HuH-7 (cell line): ENCODE measurements at regions not wholly inside any gene's neighbourhood (a gene's known extent, or its start where the extent isn't known, plus 50 kb on each side); places are given as distances from the start of the nearest gene placed in this dataset.

Experiments used
- DNase-seq: peaks from one replicate; pipeline ENCODE4 v3.0.0; 2011; ENCODE audit warnings: low spot score

- DNase-seq, result no peak
Observed at GRCh38 chr10:118175148-118175547, 128.4 kb upstream of the RAB11FIP2 start.

GRCh38 chr10:118173296-118173695 is 126.6 kb upstream of the RAB11FIP2 start:
- no peak for DNase-seq

DNA sequence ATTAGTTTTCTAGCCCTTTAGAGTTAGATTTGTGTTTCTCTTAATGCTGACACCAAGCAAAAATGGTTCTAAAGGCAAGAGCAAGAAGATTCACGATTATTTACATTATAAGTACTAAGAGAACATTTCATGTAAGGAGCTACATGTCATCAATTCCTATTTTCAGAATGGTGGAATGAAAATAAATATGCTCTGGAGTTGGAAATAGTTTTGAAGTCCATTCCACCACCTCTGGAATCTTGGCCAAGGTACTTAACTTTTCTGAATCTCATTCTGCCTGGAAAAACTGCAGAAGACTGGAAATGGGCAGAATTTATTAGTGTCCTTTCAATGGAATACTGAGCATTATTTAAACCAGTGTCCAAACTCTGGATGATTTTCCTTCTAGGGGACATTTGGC is 125.1 kb upstream of the RAB11FIP2 start:
- no peak for DNase-seq

DNA sequence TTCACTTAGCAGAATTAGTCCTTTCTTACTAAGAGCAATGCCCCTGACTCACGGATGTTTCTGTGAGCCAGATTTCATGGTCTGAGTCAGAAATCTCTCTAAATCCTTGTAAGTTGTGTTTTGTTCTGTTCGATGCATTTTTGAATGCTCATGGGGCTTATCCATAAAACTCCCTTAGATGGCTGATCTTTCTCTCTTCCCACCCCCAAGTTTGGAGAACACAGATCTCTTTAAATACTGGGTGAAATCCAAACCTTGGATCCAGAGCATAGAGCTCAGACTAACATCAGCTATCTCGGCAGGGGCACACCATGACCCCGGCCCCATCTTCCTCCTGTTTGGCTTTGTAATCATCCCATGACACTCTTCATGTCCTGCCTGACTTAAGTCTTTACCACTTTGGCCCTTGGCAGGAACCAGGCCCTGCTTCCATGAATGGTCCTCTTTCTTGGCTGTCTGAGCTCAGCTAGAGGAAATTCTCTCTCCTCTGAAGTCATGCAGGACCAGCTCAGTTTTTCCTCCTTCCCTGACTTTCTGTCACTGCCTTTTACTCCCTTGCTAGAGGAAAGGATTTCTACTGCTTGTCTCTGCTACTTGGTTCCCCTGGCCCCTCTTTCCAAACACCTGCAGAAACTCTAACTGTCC is 120.4 kb upstream of the RAB11FIP2 start:
- no peak for DNase-seq

- no peak for DNase-seq
Observed at GRCh38 chr10:118163217-118163616, 116.5 kb upstream of the RAB11FIP2 start.

DNA sequence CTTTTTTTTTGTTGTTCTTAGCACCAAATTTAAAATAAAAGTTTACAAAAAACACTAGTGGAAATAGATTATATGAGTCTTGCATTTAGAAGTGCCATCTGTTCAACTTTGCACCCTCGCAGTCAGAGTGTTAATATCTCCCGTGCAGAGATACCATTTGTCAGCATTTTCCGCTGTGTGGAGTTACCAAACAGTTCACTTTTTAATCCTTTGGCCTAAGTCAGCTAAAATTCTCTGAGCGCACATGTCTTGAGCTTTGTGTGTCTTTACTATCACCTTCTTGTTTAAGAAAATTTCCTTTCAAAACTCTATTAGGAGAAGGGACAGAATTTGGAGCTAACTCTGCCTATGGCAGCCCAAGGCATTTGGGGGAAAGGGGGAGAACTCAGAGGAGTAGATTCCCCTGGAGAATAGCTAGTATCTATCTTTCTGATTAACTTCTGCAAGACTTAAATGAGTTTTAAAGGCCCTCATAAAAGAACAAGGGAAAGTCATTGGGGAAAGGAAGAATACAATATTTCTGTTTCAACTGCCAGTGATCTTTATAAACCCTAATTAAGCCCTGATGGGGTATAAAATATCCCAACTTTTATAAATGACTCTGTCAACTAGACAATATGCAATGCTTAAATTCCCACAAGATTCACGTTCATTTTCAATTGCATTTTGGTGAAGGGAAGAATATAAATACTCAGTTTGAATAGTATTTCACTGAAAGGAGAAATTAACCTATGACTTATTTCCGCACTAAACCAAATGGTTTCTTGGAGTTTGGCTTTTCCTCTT is 114.9 kb upstream of the RAB11FIP2 start:
- DNase-seq, result no peak

DNA sequence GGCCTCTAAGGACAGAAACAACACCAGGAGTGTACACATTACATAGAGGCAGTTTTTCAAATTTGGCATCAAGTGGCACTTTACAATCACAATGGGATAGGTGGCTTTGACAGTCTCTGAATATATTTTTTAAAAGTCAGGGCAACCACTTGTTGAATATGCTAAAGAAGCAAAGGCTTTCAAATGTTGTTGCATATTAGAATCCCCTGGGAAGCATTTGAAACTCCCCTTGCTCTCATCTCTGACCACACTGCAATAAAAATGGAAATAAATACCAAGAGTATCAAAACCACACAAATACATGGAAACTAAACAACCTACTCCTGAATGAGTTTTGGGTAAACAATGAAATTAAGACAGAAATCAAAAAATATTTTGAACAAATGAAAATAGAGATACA is 106.5 kb upstream of the RAB11FIP2 start:
- DNase-seq, result no peak

- peak; percentile 16 for DNase-seq
Observed at GRCh38 chr10:118151461-118151860, 104.7 kb upstream of the RAB11FIP2 start.

GRCh38 chr10:118148247-118148646 is 101.5 kb upstream of the RAB11FIP2 start:
- no peak for DNase-seq

GRCh38 chr10:118145256-118145655 is 98.5 kb upstream of the RAB11FIP2 start:
- no peak for DNase-seq

DNA sequence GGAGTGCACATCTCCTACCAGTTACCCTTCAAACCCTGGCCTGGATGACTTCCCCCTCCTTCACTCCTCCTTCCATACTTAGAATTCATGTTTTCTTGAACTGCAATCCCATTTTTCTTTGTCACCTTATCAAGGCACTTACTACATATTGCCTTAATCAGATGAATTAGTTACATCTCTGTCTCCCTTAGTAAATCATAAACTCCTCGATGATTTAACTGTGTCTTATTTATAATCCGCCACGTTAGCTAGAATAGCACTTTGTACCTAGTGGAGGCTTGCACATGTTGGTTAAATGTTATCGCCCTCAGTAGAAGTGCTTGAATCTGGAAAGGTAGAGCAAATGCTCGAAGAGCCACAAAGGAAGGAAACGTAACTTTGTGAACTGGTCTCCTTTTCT is 94.7 kb upstream of the RAB11FIP2 start:
- no peak for DNase-seq

- DNase-seq, result no peak
Observed at GRCh38 chr10:118139321-118139720, 92.6 kb upstream of the RAB11FIP2 start.

DNA sequence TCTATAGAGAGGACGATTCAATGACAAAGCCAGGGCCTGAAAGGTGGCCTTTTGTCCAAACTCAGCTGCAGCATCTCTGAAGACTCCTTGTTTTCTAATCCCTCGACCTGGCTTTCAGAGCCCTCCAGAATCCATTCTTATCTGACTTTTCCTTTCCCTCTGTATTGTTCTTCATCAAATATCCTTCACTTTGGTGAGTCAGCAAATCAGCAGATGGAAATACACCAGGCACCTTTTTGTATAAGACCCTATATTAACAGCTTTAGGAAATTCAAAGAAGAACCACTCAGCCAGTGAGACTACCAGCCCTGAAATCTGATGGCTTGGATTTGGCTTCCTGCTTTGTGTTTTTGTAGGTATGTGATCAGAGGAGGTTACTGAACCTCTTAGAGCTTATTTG is 81.9 kb upstream of the RAB11FIP2 start:
- DNase-seq, result no peak

DNA sequence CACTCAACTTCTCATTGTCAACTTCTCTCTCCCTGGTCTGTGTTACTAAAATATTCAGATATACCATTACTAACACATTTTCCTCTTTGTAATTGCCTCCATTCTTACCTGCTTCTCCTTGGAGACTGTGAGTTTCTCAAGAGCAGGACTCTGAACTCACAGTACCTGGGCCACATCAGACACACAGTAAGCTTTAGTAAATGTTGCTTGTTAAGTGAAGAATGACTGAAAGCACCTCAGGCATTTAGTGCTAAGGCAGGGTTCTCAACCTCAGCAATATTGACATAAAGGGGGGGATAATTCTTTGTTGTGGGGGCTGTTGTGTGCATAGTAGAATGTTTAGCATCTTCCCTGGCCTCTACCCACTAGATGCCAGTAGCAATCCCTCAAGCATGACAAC is 72.0 kb upstream of the RAB11FIP2 start:
- no peak for DNase-seq

DNA sequence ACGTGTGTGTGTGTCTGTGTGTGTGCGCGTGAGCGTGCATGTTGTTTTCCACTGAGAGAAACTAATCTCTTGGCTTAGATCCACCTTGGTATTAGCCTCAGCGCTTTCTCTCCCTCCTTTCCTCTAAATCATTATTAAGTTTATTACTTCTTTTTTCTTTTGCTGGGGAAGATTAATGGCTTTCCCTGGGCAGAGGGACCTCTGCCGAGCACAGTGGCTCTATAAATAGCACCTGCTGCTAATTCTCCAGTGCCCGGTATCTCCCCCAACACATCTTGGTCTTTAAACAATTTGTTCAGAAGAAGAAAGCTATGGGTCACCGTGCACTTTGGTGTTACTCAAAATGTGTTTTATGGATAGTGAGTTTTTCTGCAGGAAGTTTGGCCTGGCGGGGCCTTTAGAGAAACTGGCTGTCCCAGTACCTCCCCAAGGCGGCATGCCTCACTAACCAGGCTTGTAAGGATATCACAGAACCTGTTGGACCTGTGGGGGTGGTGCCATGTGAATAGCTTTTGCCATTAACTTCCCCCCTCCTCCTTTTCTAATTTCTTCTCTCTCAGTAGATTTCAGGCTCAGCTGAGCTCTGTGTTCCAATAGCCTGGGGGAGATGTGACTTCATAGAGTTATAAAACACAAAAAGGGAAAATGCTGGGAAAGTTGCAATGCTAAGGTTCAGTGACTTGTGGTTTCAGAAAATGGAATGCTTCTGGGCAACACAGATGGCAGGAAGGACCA is 70.1 kb upstream of the RAB11FIP2 start:
- DNase-seq, result no peak

- no peak for DNase-seq
Observed at GRCh38 chr10:118116362-118116714, 69.6 kb upstream of the RAB11FIP2 start.

DNA sequence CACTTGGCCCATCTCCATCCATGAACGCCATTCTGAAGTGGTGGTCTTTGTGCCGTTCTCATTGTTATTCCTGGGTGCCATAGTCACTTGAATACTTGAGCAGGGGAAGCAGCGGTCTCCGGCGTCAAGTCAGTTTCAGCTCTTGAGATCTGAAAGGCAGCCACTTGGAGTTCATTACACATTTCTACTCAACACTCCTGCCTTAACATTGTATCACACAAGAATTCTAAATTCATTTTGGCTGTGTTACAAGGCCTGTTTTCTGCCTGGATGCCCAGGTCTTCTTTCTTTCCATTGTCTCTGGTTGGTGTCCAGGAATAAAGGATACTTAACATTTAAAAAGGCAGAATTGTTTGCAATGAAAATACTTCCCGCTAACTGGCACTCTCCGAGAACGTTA is 69.0 kb upstream of the RAB11FIP2 start:
- no peak for DNase-seq

DNA sequence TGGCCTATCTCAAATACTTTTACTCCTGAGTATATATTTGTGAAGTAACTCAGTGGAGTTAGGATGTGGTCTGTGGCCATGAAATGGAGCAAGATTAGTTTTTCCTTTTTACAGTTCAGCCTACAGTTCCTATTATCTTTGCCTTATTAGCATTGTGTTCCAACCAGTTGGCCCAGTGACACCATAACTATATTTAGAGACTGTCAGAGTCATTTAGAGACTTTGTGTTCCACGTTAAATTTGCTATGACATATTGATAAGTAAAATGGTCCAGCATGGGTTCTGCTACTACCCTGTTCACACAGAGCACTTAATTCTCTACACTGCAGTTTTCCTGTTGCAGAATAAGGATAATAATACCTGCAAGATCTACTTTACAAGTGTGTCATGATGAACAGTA is 68.3 kb upstream of the RAB11FIP2 start:
- no peak for DNase-seq

- no peak for DNase-seq
Observed at GRCh38 chr10:118112543-118113125, 65.9 kb upstream of the RAB11FIP2 start.

DNA sequence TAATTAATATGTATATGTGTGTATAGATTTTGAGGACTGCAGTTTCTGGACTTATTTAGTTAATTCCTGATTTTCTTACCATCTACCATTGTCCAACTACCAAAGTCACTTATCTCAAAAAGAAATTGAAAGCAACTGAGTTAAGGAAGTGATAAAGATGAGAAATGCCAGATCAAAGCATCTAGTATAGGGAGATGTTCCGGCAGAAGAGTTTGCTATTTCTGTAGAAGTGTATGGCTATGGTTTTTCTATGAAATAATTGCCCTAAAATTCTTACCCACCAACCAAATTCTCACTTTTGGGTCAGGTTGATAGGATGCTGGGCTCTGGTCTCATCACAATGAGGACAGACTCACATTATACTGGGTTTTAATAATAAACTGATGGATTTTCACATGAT is 64.0 kb upstream of the RAB11FIP2 start:
- no peak for DNase-seq

DNA sequence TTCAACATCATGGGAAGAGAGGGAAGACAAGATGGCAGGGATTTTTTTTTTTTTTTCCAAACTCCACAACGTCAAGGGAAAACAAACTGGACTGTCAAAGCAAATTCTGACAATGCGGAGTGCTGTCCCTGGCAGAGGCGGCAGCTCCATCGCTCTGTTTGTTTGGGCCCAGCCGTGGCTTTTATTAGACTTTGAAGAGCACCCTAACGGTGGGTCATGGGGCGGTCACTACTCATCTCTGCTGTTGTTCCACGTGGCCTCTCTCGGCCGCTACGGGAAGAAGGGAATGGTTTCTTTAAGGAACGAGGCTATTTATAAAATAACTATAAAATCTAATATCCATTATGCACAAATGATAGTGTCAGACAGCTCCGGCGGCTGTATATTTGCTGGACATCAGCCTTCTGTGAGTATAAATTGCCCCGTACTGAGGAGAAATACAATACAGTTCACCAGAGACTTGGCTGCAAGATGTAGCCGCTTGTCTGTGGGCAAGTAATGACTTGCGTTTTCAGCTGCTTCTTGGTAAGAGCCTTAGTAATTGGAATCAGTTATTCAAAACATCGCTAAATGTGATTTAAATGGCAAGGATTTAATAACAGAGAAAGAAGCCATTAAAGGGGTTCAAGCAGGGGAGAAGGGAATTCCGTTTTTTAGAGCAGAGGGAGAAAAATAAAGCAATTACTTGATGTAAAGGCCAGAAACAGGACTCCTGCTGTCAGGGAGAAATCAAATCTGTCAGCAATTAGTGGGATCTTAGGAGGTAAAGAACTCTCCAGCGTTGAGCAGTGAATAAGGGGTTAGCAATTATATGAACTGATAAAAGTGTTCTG is 61.7 kb upstream of the RAB11FIP2 start:
- DNase-seq, result no peak

DNA sequence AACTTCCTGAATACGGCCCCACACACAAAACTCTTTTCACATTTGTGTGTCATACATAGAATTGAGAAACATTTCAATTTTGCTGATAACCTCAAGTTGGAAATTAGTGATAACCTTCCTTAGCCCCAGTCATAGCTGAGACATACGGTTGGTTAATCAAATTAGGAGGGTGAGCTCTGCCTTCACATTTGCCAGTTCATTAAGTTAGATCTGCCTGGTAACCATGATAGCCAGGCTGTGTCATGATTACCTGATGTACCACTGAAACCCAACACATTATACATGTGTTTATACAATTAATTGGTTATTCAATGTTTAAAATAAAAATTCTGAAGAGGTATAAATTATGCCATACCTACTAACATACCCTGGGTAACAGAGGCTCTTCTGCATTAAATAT is 60.8 kb upstream of the RAB11FIP2 start:
- no peak for DNase-seq
